ENCODE measurements at regions not wholly inside any gene's neighbourhood (a gene's known extent, or its start where the extent isn't known, plus 50 kb on each side); places are given as distances from the start of the nearest gene placed in this dataset.

DNA sequence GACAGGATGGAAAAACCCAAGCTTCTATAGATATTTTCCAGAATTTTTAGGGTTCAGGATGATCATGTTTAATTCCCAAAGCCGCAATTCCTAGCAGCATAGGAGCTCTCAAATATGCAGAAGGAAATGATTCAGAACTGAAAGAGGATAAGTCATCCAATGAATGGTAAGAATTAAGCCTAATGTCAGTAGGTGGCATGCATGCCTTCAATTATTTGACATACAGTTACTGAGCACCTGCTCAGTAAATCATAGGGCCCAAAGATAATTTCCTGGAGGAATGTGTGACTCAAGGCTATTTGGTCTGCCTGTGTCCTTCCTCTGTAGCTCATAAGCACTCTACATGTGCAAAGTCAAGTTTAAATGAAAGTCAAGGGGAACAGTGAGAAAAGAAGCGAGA lies 116.8 kb upstream of the SLC38A4 start:
- no CpG with 5 or more reads among the region's 2 CpGs for WGBS (ENCODE audit: extremely low coverage, insufficient read length, low lambda C conversion rate)
- Mint-ChIP-seq H3K27ac (no peak overlapping the region), H3K4me1 (peaks cover 0 to 5% of the 10 kb centered on the region in 2 experiments; a peak in 1 of 4 replicates), H3K27me3 (ENCODE audit: low read depth) (no peaks in the 10 kb centered on the region), H3K4me3 (no peak overlapping the region), H3K36me3 (ENCODE audit: insufficient read depth in 1 of 3, low read depth in 3 of 3) (no peaks in the 10 kb centered on the region), H3K9me3 (no peaks in the 10 kb centered on the region)
- Histone ChIP-seq H3K9me3 (ENCODE audit: control insufficient read depth, low read depth, low read length) (no peaks in the 10 kb centered on the region), H2BK5ac (ENCODE audit: insufficient read length, low read length) (no peak overlapping the region), H3K27me3 (ENCODE audit: insufficient read depth, low read length) (no peaks in the 10 kb centered on the region), H3K23me2 (ENCODE audit: insufficient read length, low read depth, low read length, poor library complexity, severe bottlenecking) (no peaks in the 10 kb centered on the region), H3K27ac (ENCODE audit: insufficient read length, low read depth, low read length) (no peak overlapping the region), H3K14ac (ENCODE audit: insufficient read depth, low read length) (no peak overlapping the region), H3K9ac (ENCODE audit: extremely low read depth, insufficient read length, low read length) (no peak overlapping the region), H4K20me1 (ENCODE audit: control insufficient read depth, insufficient read depth, insufficient read length) (no peaks in the 10 kb centered on the region), H3K4me2 (ENCODE audit: insufficient read depth, insufficient read length, low read length) (no peak overlapping the region), H4K5ac (ENCODE audit: insufficient read length, low read depth, low read length) (no peak overlapping the region), H3K4ac (ENCODE audit: low read depth, low read length) (no peak overlapping the region), H3K18ac (ENCODE audit: insufficient read length, low read depth, low read length) (no peak overlapping the region), H2BK20ac (ENCODE audit: low read depth, low read length, poor library complexity, severe bottlenecking) (no peak overlapping the region), H2BK120ac (ENCODE audit: low read depth, low read length, poor library complexity, severe bottlenecking) (no peak overlapping the region), H3T11ph (ENCODE audit: low read length) (no peak overlapping the region), H2AK5ac (ENCODE audit: insufficient read length, low read length) (no peak overlapping the region), H2AFZ (ENCODE audit: low read length) (no peak overlapping the region), H4K91ac (ENCODE audit: insufficient read length, low read depth, low read length) (no peak overlapping the region), H2BK15ac (ENCODE audit: low read depth, low read length) (no peak overlapping the region), H3K4me1 (ENCODE audit: insufficient read depth, low read length) (no peaks in the 10 kb centered on the region), H3K23ac (ENCODE audit: insufficient read length, low read depth, low read length) (no peak overlapping the region), H4K8ac (replicated peaks; ENCODE audit: insufficient read length, low read depth, low read length) (no peak overlapping the region), H3K56ac (ENCODE audit: insufficient read length, low read depth, low read length) (no peak overlapping the region), H3K79me2 (ENCODE audit: insufficient read depth, low read length) (no peaks in the 10 kb centered on the region), H3K79me1 (ENCODE audit: insufficient read depth, low read depth, low read length, poor library complexity, severe bottlenecking) (no peaks in the 10 kb centered on the region), H2BK12ac (ENCODE audit: insufficient read length, low read depth, low read length) (no peak overlapping the region)
- DNase-seq: no peak
- TF ChIP-seq, protein P1, sequence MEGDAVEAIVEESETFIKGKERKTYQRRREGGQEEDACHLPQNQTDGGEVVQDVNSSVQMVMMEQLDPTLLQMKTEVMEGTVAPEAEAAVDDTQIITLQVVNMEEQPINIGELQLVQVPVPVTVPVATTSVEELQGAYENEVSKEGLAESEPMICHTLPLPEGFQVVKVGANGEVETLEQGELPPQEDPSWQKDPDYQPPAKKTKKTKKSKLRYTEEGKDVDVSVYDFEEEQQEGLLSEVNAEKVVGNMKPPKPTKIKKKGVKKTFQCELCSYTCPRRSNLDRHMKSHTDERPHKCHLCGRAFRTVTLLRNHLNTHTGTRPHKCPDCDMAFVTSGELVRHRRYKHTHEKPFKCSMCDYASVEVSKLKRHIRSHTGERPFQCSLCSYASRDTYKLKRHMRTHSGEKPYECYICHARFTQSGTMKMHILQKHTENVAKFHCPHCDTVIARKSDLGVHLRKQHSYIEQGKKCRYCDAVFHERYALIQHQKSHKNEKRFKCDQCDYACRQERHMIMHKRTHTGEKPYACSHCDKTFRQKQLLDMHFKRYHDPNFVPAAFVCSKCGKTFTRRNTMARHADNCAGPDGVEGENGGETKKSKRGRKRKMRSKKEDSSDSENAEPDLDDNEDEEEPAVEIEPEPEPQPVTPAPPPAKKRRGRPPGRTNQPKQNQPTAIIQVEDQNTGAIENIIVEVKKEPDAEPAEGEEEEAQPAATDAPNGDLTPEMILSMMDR (conservative IDR thresholded peaks at IDR 0.05): no peak

Data from H9 (cell line).